ENCODE measurements at regions not wholly inside any gene's neighbourhood (a gene's known extent, or its start where the extent isn't known, plus 50 kb on each side); places are given as distances from the start of the nearest gene placed in this dataset.
"Not testable (repeated sequence)": the region's sequence is repeated elsewhere in the genome, so short reads cannot be mapped to it uniquely, and the experiment has no call there.

DNA sequence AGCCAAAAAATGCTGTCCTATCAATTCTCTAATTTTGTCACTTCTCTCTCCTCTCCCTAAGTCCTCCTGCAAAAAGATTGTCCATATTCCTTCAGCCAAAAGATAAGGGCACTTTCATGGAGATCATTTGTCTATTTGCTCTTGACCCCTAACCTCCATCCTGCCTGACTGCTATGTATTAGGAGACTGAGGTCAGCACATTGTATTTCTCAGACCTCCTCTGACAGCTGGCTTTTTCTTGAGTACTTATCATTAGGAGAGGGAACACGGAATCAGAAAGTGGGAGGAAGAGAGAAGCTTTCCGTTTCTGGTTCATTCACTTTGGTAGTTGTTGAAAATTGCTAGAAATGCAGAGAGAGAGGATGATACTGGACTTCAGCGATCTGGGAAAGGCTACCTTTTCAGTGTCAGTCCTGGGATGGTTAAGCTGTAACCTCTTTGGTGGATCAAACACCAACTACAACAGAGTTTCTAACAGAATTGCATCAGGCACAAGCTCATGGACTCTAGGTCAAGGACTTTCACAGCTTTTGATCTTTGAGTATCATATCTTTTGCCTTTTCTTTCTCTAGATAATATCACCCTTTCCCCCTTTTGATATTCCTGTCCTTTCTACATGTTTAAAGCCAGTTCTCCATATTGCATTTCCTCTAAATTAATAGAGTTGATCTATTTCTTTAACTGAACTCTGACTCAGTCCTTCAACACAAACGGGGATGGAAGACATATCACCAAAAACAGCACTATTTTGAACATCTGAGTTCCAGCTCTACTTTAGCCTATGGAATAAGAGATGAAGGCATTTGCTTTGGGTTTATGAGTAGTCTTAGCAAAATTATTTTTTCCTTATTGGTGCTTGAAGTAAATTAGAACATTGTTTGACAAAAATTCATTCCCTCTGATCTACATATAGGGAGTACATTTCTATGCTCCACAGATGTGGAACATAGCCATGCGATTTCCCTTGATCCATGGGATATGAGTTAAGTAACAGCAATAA is 63.3 kb upstream of the KYNU start:
- TF ChIP-seq CTCF (IDR thresholded peaks at IDR 0.05; ENCODE audit: low read length, missing control alignments), result no peak
- DNase-seq (ENCODE audit: low read depth), result no peak
- no peak overlapping the region for H3K4me3 ChIP-seq (replicated peaks; ENCODE audit: low read depth, low read length)

- H3K4me3 ChIP-seq (replicated peaks; ENCODE audit: low read depth, low read length); DNase-seq (ENCODE audit: low read depth): not testable (repeated sequence)
Measured at GRCh38 chr2:142811644-142812043, 65.8 kb upstream of the KYNU start.

GRCh38 chr2:142805244-142805643 is 72.2 kb upstream of the KYNU start:
- no peak overlapping the region for H3K4me3 ChIP-seq (replicated peaks; ENCODE audit: low read depth, low read length)
- DNase-seq (ENCODE audit: low read depth), result no peak

DNA sequence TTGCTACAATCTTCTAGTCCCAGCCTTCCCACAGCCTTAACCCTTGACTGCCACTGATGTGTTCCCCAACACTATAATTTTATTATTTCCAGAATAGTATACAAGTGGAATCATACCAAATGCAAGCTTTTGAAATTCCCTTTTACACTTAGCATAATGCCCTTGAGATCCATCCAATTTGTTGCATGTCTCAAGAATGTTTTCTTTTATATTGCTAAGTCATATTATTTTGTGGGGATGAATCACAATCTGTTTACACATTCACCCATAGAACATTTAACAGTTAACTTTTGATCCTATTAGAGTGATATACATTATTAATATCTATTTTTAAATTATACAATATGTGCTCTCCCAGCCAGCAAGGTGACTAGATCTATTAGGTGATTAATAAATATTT is 74.3 kb upstream of the KYNU start:
- H3K4me3 ChIP-seq (replicated peaks; ENCODE audit: low read depth, low read length), result no peak overlapping the region
- no peak for DNase-seq (ENCODE audit: low read depth)
- TF ChIP-seq CTCF (IDR thresholded peaks at IDR 0.05; ENCODE audit: low read length, missing control alignments), result no peak

More at GRCh38 chr2:142805244-142805643, 72.2 kb upstream of the KYNU start:
- no peak for TF ChIP-seq CTCF (IDR thresholded peaks at IDR 0.05; ENCODE audit: low read length, missing control alignments)

DNA sequence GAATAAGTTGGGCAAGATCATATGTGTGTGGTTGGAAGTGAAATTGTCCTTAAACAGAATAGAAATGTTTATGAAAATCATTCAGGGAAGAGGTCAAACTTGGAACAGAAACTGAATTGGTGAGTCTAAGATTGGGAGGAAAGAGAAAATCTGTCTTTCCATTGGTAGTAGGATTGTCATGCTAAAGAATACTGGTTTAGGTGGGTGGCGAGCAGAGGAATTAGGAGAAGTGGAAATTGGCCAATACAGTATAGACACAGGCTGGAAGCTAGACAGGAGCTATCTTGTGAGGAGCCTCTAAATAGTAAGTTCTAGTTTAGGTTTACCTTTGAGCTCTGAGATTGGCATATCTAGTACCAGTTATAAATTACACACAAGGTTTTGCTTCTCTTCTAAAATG is 80.9 kb upstream of the KYNU start:
- no peak overlapping the region for H3K4me3 ChIP-seq (replicated peaks; ENCODE audit: low read depth, low read length)
- no peak for TF ChIP-seq CTCF (IDR thresholded peaks at IDR 0.05; ENCODE audit: low read length, missing control alignments)
- DNase-seq (ENCODE audit: low read depth), result no peak

DNA sequence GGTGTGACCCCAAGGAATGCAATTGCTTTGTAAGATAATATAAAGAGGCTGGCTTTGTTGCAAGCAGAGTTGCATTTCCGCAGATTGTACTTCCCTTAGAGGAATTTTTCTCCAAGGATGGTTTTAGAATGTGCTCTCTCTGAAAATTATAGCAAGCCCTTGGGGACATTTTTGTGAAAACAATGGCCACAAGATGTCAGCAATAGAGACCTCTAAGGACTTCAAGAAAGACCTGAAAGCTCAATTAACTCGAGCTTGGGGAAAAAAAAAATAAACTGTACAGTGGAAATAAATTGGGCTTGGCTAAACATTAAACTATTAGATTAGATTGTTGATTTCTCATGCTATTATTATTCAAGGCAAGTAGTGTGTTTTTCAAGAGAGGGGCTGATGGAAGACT is 81.3 kb upstream of the KYNU start:
- no peak for TF ChIP-seq CTCF (IDR thresholded peaks at IDR 0.05; ENCODE audit: low read length, missing control alignments)
- DNase-seq (ENCODE audit: low read depth), result peak; percentile 7
- H3K4me3 ChIP-seq (replicated peaks; ENCODE audit: low read depth, low read length), result no peak overlapping the region

GRCh38 chr2:142794850-142795249 is 82.6 kb upstream of the KYNU start:
- H3K4me3 ChIP-seq (replicated peaks; ENCODE audit: low read depth, low read length), result no peak overlapping the region
- DNase-seq (ENCODE audit: low read depth), result no peak
- no peak for TF ChIP-seq CTCF (IDR thresholded peaks at IDR 0.05; ENCODE audit: low read length, missing control alignments)

GRCh38 chr2:142792328-142792727 is 85.1 kb upstream of the KYNU start:
- H3K4me3 ChIP-seq (replicated peaks; ENCODE audit: low read depth, low read length); DNase-seq (ENCODE audit: low read depth): not testable (repeated sequence)

Data from fibroblast of pulmonary artery (primary cell).